Glomerular endothelial cell (primary cell): ENCODE measurements at regions not wholly inside any gene's neighbourhood (a gene's known extent, or its start where the extent isn't known, plus 50 kb on each side); places are given as distances from the start of the nearest gene placed in this dataset.

ENCODE experiments used
- DNase-seq: peaks from one replicate; pipeline ENCODE4 v3.0.0-alpha.2; 2011; ENCODE audit warnings: low read depth, low spot score; ENCODE audit errors: extremely low read depth

GRCh38 chr2:220980966-220981675 lies 591.0 kb downstream of the EPHA4 start:
- DNase-seq = no peak

GRCh38 chr2:220981926-220982325 lies 590.2 kb downstream of the EPHA4 start:
- no peak for DNase-seq

- no peak for DNase-seq
Measured at GRCh38 chr2:220985561-220985960, 586.5 kb downstream of the EPHA4 start.

- no peak for DNase-seq
Measured at GRCh38 chr2:220987839-220988238, 584.3 kb downstream of the EPHA4 start.

GRCh38 chr2:220991972-220992371 lies 580.1 kb downstream of the EPHA4 start:
- DNase-seq = no peak

GRCh38 chr2:220994846-220995245 lies 577.3 kb downstream of the EPHA4 start:
- no peak for DNase-seq

- DNase-seq = no peak
Measured at GRCh38 chr2:220995581-220995980, 576.5 kb downstream of the EPHA4 start.

GRCh38 chr2:220998156-220998555 lies 573.9 kb downstream of the EPHA4 start:
- DNase-seq = no peak

- no peak for DNase-seq
Measured at GRCh38 chr2:220999356-220999755, 572.7 kb downstream of the EPHA4 start.

GRCh38 chr2:221001381-221001801 lies 570.7 kb downstream of the EPHA4 start:
- no peak for DNase-seq

- DNase-seq = no peak
Measured at GRCh38 chr2:221002101-221002685, 569.9 kb downstream of the EPHA4 start.

- no peak for DNase-seq
Measured at GRCh38 chr2:221005338-221005737, 566.8 kb downstream of the EPHA4 start.

- DNase-seq = no peak
Measured at GRCh38 chr2:221006084-221006483, 566.0 kb downstream of the EPHA4 start.

- no peak for DNase-seq
Measured at GRCh38 chr2:221016551-221016950, 555.6 kb downstream of the EPHA4 start.

- no peak for DNase-seq
Measured at GRCh38 chr2:221018262-221018661, 553.8 kb downstream of the EPHA4 start.

- no peak for DNase-seq
Measured at GRCh38 chr2:221019668-221020067, 552.4 kb downstream of the EPHA4 start.

- DNase-seq = no peak
Measured at GRCh38 chr2:221022554-221022953, 549.5 kb downstream of the EPHA4 start.

- DNase-seq = no peak
Measured at GRCh38 chr2:221025398-221025797, 546.7 kb downstream of the EPHA4 start.

GRCh38 chr2:221034026-221034701 lies 537.9 kb downstream of the EPHA4 start:
- DNase-seq = no peak

GRCh38 chr2:221034973-221035372 lies 537.1 kb downstream of the EPHA4 start:
- no peak for DNase-seq

- DNase-seq = no peak
Measured at GRCh38 chr2:221042926-221043325, 529.2 kb downstream of the EPHA4 start.

- no peak for DNase-seq
Measured at GRCh38 chr2:221044781-221045180, 527.3 kb downstream of the EPHA4 start.
